GM23338 (cell line): ENCODE measurements at regions not wholly inside any gene's neighbourhood (a gene's known extent, or its start where the extent isn't known, plus 50 kb on each side); places are given as distances from the start of the nearest gene placed in this dataset.

Source experiments
- EZH2 ChIP-seq: fragments of 200-600 bp; sonication (generic); IDR thresholded peaks from one replicate; pipeline ENCODE4 v1.8.0; 2017; ENCODE audit warnings: antibody characterized with exemption, mild to moderate bottlenecking, low read depth; ENCODE audit not compliant: unreplicated experiment
- NANOG ChIP-seq: IDR thresholded peaks from 2 replicates; pipeline ENCODE4 v1.6.1; 2016; ENCODE audit warnings: antibody characterized with exemption, borderline replicate concordance
- REST ChIP-seq: IDR thresholded peaks from one replicate; pipeline ENCODE4 v1.6.1; 2018; ENCODE audit warnings: antibody characterized with exemption; ENCODE audit not compliant: unreplicated experiment
- STAT1 ChIP-seq: IDR thresholded peaks from one replicate; pipeline ENCODE4 v1.6.1; 2016; ENCODE audit warnings: antibody characterized with exemption; ENCODE audit not compliant: unreplicated experiment
- ZNF114 ChIP-seq: fragments of 250-450 bp; sonication (Bioruptor Pico); IDR thresholded peaks from 2 replicates; pipeline ENCODE4 v1.5.0; 2020; ENCODE audit warnings: mild to moderate bottlenecking, moderate library complexity
- TF ChIP-seq, protein P1 (sequence below), 2 experiments: fragments of 200-600 bp in 1 of 2; sonication (generic) in 1 of 2; conservative IDR thresholded peaks; 2 replicates each; pipeline versions ENCODE4 v1.5.1 to v1.6.1; 2016 to 2017; ENCODE audit warnings: antibody characterized with exemption in 2 of 2, low read depth in 2 of 2, mild to moderate bottlenecking in 2 of 2, moderate library complexity in 1 of 2

- TF ChIP-seq NANOG (no peak), EZH2 (no peak), REST (no peak), ZNF114 (no peak), STAT1 (no peak)
- TF ChIP-seq, protein P1, sequence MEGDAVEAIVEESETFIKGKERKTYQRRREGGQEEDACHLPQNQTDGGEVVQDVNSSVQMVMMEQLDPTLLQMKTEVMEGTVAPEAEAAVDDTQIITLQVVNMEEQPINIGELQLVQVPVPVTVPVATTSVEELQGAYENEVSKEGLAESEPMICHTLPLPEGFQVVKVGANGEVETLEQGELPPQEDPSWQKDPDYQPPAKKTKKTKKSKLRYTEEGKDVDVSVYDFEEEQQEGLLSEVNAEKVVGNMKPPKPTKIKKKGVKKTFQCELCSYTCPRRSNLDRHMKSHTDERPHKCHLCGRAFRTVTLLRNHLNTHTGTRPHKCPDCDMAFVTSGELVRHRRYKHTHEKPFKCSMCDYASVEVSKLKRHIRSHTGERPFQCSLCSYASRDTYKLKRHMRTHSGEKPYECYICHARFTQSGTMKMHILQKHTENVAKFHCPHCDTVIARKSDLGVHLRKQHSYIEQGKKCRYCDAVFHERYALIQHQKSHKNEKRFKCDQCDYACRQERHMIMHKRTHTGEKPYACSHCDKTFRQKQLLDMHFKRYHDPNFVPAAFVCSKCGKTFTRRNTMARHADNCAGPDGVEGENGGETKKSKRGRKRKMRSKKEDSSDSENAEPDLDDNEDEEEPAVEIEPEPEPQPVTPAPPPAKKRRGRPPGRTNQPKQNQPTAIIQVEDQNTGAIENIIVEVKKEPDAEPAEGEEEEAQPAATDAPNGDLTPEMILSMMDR (conservative IDR thresholded peaks at IDR 0.05; ENCODE audit: low read depth in 2 of 2) = no peak
Measured at GRCh38 chr5:7970816-7971215, 101.9 kb downstream of the MTRR start.
